ENCODE measurements at regions not wholly inside any gene's neighbourhood (a gene's known extent, or its start where the extent isn't known, plus 50 kb on each side); places are given as distances from the start of the nearest gene placed in this dataset.

DNA sequence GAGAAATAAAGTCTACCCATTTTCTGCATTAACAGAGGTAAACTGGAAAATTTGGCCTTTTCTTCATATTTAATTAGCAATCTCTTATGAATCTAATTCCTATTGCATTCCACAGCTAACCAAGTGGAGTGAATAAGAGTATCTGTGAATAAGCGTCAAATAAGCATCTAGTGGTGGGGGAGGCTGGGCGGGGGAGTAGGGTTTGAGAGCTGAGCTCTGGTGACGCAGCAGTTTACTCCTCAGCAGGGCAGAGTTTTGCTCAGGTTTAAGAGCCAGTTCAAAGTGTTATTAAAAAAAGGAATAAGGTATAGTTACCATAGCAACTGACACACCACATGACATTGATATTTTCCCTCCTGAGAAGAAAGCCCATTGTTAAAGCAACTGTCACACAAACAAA lies 1346.8 kb upstream of the CELF2 start:
- DNase-seq (ENCODE audit: low spot score), result no peak
- in situ Hi-C loops (cut with HindIII; ENCODE audit: low sequenced_read_pairs), result no loop called here

GRCh38 chr10:9681655-9682054 lies 1336.0 kb upstream of the CELF2 start:
- in situ Hi-C loops (cut with HindIII; ENCODE audit: low sequenced_read_pairs), result no loop called here
- no peak for DNase-seq (ENCODE audit: low spot score)

DNA sequence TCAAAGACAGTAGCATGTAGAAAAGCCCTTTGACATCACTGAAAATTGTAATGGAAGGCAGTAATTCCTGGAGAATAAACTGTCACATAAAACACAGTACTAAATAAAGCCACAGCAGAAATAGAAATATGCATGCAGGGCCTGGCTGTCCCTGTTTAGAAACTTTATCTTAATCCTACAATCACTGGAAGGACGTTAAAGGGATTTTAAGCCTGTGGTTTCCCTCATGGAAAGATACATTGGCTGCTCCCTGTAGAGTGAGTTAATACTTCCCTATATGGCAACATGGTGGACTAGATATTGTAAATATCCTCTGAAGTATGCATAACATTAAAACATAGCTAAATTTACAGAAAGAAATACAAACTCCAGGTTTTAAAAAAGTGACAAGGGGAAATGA lies 1334.9 kb upstream of the CELF2 start:
- in situ Hi-C loops (cut with HindIII; ENCODE audit: low sequenced_read_pairs), result no loop called here
- no peak for DNase-seq (ENCODE audit: low spot score)

DNA sequence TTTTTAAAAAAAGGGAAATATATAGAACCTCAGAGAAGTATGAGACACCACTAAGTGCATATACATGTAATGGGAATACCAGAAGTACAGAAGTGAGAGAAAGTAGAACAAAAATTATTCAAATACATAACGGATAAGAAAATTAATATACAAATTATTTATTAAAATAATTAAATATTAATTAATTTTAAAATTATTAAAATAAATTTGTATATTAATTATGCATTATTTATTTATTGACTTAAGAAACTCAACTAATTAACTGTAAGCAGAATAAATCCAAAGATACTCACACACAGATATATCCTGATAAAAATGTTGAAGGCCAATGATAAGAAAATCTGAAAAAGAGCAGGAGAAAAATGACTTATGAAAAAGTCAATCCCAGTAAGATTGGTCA lies 1333.5 kb upstream of the CELF2 start:
- DNase-seq (ENCODE audit: low spot score), result no peak
- in situ Hi-C loops (cut with HindIII; ENCODE audit: low sequenced_read_pairs), result no loop called here

DNA sequence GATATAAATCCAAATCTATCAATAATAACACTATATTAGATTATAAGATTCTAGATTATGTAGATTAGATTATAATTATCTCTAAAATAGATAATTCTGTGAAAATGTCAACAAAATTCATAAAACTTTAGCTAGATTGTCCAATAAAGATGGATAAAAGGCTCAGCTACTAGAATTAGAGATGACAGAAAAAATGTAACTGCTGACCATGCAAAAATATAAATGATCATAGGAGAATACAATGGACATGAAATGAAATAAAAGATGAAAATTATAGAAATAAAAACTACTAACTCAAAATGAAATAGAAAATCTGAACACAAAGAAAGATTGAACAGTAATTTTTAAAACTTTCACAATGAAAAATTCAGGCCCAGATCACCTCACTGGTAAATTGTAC lies 1332.1 kb upstream of the CELF2 start:
- no peak for DNase-seq (ENCODE audit: low spot score)
- in situ Hi-C loops (cut with HindIII; ENCODE audit: low sequenced_read_pairs), result no loop called here

- DNase-seq (ENCODE audit: low spot score), result no peak
- in situ Hi-C loops (cut with HindIII; ENCODE audit: low sequenced_read_pairs), result no loop called here
Observed at GRCh38 chr10:9688711-9689110, 1329.0 kb upstream of the CELF2 start.

- in situ Hi-C loops (cut with HindIII; ENCODE audit: low sequenced_read_pairs), result no loop called here
- no peak for DNase-seq (ENCODE audit: low spot score)
Observed at GRCh38 chr10:9707216-9707615, 1310.5 kb upstream of the CELF2 start.

- DNase-seq (ENCODE audit: low spot score), result no peak
- in situ Hi-C loops (cut with HindIII; ENCODE audit: low sequenced_read_pairs), result no loop called here
Observed at GRCh38 chr10:9709849-9710248, 1307.8 kb upstream of the CELF2 start.

DNA sequence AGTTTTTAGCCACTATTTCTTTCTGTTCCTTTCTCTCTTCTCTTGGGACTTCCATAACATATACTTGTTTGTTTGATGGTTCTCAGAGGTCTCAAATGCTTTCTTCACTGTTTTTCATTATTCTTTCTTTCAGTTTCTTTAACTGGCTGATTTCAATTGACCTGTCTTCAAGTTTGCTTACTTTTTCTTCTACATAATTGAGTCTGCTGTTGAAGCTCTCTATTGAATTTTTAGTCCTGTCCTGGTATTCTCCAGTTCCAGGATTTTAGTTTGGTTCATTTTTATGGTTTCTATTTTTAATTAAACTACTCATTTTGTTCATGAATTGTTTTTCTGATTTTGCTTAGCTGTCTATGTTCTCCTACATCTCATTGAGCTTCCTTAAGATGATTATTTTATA lies 1305.3 kb upstream of the CELF2 start:
- in situ Hi-C loops (cut with HindIII; ENCODE audit: low sequenced_read_pairs), result no loop called here
- no peak for DNase-seq (ENCODE audit: low spot score)

- in situ Hi-C loops (cut with HindIII; ENCODE audit: low sequenced_read_pairs), result no loop called here
- DNase-seq (ENCODE audit: low spot score), result no peak
Observed at GRCh38 chr10:9719246-9719645, 1298.4 kb upstream of the CELF2 start.

DNA sequence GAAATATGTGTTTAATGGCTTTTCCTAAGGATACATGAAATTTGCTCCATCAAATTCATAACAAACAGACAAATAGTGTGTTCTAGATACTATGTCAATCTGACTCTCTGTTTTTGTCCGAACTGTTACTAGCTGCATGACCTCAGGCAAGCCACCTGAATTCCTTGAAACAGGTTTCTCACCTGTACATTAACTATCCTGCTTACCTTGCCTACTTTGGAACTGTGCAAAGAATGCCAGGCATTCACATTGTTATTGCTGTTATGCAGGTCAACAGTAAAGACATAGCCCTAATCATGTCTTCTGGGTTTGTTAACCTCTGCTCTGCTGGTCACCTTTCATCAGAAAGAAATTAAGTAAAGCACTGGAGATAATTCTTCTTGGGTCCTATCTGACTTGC lies 1283.9 kb upstream of the CELF2 start:
- in situ Hi-C loops (cut with HindIII; ENCODE audit: low sequenced_read_pairs), result no loop called here
- no peak for DNase-seq (ENCODE audit: low spot score)

- in situ Hi-C loops (cut with HindIII; ENCODE audit: low sequenced_read_pairs), result no loop called here
- DNase-seq (ENCODE audit: low spot score), result no peak
Observed at GRCh38 chr10:9734218-9734617, 1283.5 kb upstream of the CELF2 start.

GRCh38 chr10:9735731-9736130 lies 1281.9 kb upstream of the CELF2 start:
- in situ Hi-C loops (cut with HindIII; ENCODE audit: low sequenced_read_pairs), result no loop called here

GRCh38 chr10:9743639-9744038 lies 1274.0 kb upstream of the CELF2 start:
- in situ Hi-C loops (cut with HindIII; ENCODE audit: low sequenced_read_pairs), result no loop called here

More at GRCh38 chr10:9735731-9736130, 1281.9 kb upstream of the CELF2 start:
- DNase-seq (ENCODE audit: low spot score), result no peak

DNA sequence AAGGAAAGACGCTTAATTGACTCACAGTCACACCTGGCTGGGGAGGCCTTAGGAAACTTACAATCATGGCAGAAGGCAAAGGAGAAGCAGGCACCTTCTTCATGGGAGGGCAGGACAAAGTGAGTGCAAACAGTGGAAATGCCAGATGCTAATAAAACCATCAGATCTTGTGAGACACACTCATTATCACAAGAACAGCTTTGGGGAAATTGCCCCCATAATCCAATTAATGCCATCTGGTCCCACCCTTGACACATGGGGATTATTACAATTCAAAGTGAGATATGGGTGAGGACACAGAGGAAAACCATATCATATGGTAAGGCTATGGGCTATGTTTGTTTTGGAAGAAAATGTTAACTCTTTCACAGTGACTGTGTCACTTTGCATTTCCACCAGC lies 1272.5 kb upstream of the CELF2 start:
- in situ Hi-C loops (cut with HindIII; ENCODE audit: low sequenced_read_pairs), result no loop called here

More at GRCh38 chr10:9743639-9744038, 1274.0 kb upstream of the CELF2 start:
- DNase-seq (ENCODE audit: low spot score), result no peak

GRCh38 chr10:9757176-9757575 lies 1260.5 kb upstream of the CELF2 start:
- DNase-seq (ENCODE audit: low spot score), result no peak

More for the DNA sequence above, 1272.5 kb upstream of the CELF2 start:
- no peak for DNase-seq (ENCODE audit: low spot score)

DNA sequence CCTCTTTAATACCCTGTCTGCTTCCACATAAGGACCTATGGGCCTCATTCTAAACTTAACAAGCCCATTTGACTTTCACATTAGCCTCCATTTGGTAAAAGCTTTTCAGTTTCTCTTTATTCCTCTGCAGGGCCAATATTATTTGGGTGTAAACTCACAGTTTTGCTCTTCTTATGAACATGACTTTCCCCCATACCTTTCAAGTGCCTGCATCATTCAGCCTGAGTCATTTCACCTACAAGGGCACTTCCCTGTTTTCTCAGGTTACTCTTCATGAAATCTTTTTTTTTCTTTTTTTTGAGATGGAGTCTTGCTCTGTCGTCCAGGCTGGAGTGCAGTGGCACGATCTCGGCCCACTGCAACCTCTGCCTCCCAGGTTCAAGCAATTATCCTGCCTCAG lies 1258.1 kb upstream of the CELF2 start:
- in situ Hi-C loops (cut with HindIII; ENCODE audit: low sequenced_read_pairs), result no loop called here

More at GRCh38 chr10:9757176-9757575, 1260.5 kb upstream of the CELF2 start:
- in situ Hi-C loops (cut with HindIII; ENCODE audit: low sequenced_read_pairs), result no loop called here

DNA sequence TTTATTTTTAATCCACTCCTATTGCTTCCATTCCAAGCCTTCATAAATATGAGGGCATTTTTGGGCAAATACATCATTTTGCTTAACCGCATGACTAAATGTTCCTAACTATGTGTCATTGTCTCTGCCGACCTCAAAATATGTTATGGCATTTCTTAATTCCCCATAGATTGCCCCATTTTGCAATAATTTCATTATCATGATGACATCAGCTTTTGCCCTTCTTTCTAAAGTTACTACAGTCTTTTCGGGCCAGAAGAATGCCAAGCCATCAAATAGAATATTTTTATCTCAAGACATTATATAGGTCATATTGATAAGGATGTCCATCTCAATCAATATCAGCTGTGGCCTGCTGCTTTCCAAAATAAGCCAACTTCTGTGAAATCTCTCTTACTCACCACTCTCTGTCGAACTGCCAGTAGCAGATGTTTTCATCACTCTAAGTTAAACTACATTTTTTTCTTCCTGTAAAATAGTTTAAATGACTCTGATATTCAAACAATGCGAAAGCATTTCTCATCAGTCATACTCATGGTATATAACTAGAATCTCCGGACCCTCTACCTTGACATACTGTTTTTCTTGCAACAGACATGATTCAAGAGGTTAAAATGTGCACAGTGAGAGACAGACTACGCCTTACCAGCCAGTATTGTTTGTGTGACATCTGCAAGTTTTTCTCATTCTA lies 1254.6 kb upstream of the CELF2 start:
- DNase-seq (ENCODE audit: low spot score), result no peak
- in situ Hi-C loops (cut with HindIII; ENCODE audit: low sequenced_read_pairs), result no loop called here

More for the DNA sequence above, 1258.1 kb upstream of the CELF2 start:
- DNase-seq (ENCODE audit: low spot score), result no peak

DNA sequence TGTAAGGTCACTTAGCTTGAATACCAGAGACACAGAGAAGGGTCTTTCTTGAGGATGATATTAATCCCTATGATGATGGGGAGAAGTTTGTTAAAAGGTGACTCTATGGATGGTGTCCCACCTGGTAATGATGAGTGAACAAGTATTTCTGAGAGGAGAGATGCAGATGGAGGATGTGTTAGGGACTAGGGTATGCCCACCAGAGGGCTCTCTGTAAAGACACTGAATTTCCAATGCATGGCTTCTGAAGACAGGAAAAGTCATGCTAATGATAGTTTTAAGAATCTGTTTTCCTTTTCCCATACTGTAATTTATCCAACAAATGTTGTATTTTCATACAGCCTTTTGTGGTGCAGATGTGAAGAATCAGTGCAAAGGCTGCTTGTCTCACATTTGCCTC lies 1250.9 kb upstream of the CELF2 start:
- no peak for DNase-seq (ENCODE audit: low spot score)
- in situ Hi-C loops (cut with HindIII; ENCODE audit: low sequenced_read_pairs), result no loop called here

DNA sequence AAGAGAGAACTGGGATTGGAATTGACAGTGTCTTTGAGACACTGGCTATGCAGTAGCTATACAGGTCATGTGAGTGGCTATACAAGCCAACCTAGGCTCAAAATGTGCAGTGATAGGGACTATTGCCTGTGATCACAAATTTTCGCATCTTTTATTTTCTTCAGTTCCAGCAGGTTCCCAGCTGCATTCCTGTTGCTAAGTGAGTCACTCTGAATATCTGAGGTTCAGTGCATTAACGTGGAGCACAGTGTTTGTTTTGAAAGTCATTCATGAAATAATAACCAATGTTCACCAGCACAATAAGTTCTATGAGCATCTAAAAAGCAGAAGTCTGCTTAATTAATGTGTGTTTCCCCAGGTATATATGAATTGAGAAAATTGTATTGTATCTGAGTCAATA lies 1236.0 kb upstream of the CELF2 start:
- DNase-seq (ENCODE audit: low spot score), result no peak
- in situ Hi-C loops (cut with HindIII; ENCODE audit: low sequenced_read_pairs), result no loop called here

- no peak for DNase-seq (ENCODE audit: low spot score)
- in situ Hi-C loops (cut with HindIII; ENCODE audit: low sequenced_read_pairs), result no loop called here
Observed at GRCh38 chr10:9786101-9786500, 1231.6 kb upstream of the CELF2 start.
